ENCODE measurements at regions not wholly inside any gene's neighbourhood (a gene's known extent, or its start where the extent isn't known, plus 50 kb on each side); places are given as distances from the start of the nearest gene placed in this dataset.

DNA sequence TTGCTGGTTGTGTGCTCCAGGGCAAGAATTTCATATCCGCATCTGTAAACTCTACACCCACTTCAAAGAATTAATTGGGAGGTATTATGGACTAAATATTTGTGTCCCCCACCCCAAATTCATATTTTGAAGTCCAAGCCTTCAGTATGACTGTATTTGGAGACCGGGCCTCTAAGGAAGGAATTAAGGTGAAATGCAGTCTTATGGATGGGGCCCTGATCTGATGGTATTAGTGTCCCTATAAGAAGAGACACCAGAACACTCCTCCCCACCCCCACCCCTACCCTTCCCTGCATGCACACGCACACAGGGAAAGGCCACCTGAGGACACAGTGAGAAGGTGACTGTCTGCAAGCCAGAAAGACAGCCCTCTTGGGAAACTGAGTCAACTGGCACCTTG lies 332.4 kb downstream of the RPS6KC1 start:
- no peak for DNase-seq (ENCODE audit: extremely low read depth, low read depth)
- H3K4me3 ChIP-seq (replicated peaks; ENCODE audit: low read depth, low read length), result no peak overlapping the region
- TF ChIP-seq, protein P1, sequence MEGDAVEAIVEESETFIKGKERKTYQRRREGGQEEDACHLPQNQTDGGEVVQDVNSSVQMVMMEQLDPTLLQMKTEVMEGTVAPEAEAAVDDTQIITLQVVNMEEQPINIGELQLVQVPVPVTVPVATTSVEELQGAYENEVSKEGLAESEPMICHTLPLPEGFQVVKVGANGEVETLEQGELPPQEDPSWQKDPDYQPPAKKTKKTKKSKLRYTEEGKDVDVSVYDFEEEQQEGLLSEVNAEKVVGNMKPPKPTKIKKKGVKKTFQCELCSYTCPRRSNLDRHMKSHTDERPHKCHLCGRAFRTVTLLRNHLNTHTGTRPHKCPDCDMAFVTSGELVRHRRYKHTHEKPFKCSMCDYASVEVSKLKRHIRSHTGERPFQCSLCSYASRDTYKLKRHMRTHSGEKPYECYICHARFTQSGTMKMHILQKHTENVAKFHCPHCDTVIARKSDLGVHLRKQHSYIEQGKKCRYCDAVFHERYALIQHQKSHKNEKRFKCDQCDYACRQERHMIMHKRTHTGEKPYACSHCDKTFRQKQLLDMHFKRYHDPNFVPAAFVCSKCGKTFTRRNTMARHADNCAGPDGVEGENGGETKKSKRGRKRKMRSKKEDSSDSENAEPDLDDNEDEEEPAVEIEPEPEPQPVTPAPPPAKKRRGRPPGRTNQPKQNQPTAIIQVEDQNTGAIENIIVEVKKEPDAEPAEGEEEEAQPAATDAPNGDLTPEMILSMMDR (IDR thresholded peaks at IDR 0.05; ENCODE audit: low read depth, low read length, missing control alignments), result no peak

DNA sequence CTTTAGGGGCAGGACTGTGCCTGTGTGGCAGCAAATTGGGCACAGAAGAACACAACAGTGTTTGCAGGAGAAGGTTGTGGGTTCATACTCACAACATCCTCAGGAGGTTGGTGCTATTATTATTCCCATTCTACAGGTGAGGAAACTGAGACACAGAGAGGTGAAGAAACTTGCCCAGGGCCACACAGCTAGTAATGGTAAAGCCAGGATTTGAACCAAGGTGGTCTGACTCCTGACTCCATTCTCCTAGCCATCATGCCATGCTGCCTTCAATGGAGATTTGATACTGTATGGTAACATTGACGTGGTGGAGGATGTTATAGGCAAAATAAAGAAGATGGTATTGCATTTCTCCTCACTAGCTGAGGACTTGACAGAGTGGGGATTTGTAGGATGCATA lies 334.2 kb downstream of the RPS6KC1 start:
- DNase-seq (ENCODE audit: extremely low read depth, low read depth), result no peak
- TF ChIP-seq, protein P1 (IDR thresholded peaks at IDR 0.05; ENCODE audit: low read depth, low read length, missing control alignments), result no peak
- no peak overlapping the region for H3K4me3 ChIP-seq (replicated peaks; ENCODE audit: low read depth, low read length)

DNA sequence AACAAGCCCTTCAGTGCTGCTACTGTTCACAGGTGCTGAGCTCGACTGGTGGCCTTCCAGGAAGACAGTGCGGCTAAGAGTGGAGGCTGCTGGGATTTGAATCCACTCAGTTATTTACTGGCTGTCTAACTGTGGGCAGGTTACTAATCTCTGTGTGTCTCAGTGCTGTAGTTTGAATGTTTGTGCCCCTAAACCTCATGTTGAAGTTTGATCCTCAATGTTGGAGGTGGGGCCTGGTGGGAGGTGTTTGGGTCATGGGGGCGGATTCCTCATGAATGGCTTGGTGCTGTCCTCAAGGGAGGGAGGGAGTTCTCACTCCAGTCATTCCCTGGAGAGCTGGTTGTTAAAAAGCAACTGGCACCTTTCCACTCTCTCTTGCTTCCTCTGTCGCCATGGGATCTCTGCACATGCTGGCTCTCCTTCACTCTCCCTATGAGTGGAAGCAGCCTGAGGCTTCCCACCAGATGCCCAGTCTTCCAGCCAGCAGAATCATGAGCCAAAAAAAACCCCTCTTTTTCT lies 334.8 kb downstream of the RPS6KC1 start:
- DNase-seq (ENCODE audit: extremely low read depth, low read depth), result no peak
- TF ChIP-seq, protein P1 (IDR thresholded peaks at IDR 0.05; ENCODE audit: low read depth, low read length, missing control alignments), result no peak

DNA sequence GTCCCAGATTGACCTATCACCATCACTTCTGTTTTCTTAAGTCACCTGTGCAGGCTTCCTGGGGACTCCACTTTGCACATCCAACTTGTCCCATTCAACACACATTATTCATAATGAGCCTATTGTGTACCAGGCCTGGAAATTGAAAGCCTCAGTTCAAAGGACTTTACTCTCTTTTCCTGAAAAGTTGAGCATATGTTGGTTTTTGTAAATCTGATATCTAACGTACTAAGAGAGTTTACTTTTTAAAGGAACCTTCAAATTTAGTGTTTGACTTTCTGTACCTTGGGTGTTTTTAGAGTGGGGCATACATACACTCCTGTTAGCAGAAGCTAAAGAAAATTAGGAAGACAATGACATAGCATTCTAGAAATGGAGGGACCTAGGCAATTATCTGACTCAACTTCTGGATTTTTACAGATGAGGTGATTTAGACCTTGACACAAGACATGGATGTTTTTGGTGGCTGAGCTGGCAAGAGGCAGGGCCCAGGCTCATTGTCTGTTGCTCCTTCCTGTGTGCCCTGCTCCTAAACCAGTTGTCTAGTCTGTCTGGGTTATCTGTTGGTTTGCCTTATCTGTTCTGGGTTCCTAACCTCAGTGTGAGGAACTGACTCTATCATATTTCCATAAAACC lies 336.5 kb downstream of the RPS6KC1 start:
- DNase-seq (ENCODE audit: extremely low read depth, low read depth), result no peak
- TF ChIP-seq, protein P1 (IDR thresholded peaks at IDR 0.05; ENCODE audit: low read depth, low read length, missing control alignments), result no peak
- no peak overlapping the region for H3K4me3 ChIP-seq (replicated peaks; ENCODE audit: low read depth, low read length)

More for the DNA sequence above, 334.8 kb downstream of the RPS6KC1 start:
- H3K4me3 ChIP-seq (replicated peaks; ENCODE audit: low read depth, low read length), result no peak overlapping the region

DNA sequence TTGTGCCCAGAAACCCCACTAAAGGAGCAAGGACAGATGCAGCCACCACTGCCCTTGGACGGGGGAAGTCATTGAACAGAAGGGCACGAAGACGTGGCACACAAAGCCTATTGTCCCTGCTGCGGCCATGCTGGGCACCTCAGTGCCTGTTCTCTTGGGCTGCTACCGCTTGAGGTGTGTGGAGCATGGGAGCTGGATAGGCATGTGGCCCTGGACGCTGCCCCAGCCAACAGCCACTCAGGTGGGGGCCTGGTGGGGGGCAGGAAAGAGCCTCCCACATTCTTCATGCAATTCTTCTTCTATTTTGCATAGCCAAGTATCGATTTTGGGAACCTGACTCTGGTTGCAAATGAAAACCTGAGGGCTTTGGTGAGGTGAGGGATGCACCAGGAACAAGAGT lies 337.2 kb downstream of the RPS6KC1 start:
- no peak overlapping the region for H3K4me3 ChIP-seq (replicated peaks; ENCODE audit: low read depth, low read length)
- no peak for DNase-seq (ENCODE audit: extremely low read depth, low read depth)
- TF ChIP-seq, protein P1 (IDR thresholded peaks at IDR 0.05; ENCODE audit: low read depth, low read length, missing control alignments), result no peak

DNA sequence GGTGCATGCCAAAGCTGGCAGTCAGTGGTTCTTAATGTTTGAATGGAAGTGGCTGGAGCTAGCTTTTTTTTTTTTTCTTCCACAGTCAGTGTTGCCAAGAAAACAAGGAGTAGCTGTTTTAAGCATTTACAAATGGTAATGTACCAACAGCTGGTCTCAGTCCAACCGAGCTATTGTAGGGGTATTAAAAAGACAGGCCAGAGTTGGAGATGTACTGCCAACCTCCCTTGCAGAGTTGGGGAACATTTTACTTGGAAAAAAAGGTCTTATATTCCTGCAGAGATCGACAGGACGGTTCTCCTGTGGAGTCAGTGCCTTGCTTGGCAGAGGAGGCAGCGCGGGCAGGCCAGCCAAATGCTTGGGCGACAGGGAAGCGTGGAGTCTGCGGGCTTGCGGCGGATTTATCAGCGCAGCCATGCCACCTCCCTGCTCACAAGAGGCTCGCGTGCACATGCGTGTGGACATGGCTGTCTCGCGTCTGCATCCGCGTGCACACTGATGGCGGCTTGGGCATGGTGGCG lies 338.1 kb downstream of the RPS6KC1 start:
- no peak for DNase-seq (ENCODE audit: extremely low read depth, low read depth)
- TF ChIP-seq, protein P1 (IDR thresholded peaks at IDR 0.05; ENCODE audit: low read depth, low read length, missing control alignments), result no peak
- no peak overlapping the region for H3K4me3 ChIP-seq (replicated peaks; ENCODE audit: low read depth, low read length)
